Prostate gland (tissue), 2 donors: ENCODE measurements at regions not wholly inside any gene's neighbourhood (a gene's known extent, or its start where the extent isn't known, plus 50 kb on each side); places are given as distances from the start of the nearest gene placed in this dataset.

ENCODE experiments used
- DNase-seq: peaks from one replicate; pipeline ENCODE4 v3.0.0-alpha.2; 2019; ENCODE audit warnings: low spot score
- H3K27ac ChIP-seq, 2 donors: fragments of 200-600 bp; sonication (generic); 2 replicates each; pipeline ENCODE4 v1.5.1; 2017 to 2019
- H3K27me3 ChIP-seq: fragments of 200-600 bp; sonication (generic); replicated peaks from 2 replicates; pipeline ENCODE4 v1.5.1; 2019; ENCODE audit not compliant: insufficient read depth
- H3K36me3 ChIP-seq, 2 donors: fragments of 200-600 bp; sonication (generic); 1 replicate in 1 of 2; 2 replicates in 1 of 2; pipeline versions ENCODE4 v1.5.1 to v1.8.1; 2017 to 2019
- H3K4me1 ChIP-seq: fragments of 200-600 bp; sonication (generic); replicated peaks from 2 replicates; pipeline ENCODE4 v1.5.1; 2019
- H3K4me3 ChIP-seq, 2 donors: fragments of 200-600 bp; sonication (generic); 2 replicates each; pipeline ENCODE4 v1.5.1; 2017 to 2019
- H3K9me3 ChIP-seq: fragments of 200-600 bp; sonication (generic); 2 replicates; pipeline ENCODE4 v1.5.1; 2017
- CTCF ChIP-seq, 4 experiments: fragments of 200-600 bp in 2 of 4; fragments of 450-650 bp in 2 of 4; sonication (generic) in 2 of 4; IDR thresholded peaks; 1 replicate in 3 of 4; 2 replicates in 1 of 4; pipeline ENCODE4 v1.5.1; 2016 to 2019; ENCODE audit warnings: antibody characterized with exemption in 4 of 4, mild to moderate bottlenecking in 2 of 4, moderate library complexity in 2 of 4
- POLR2A ChIP-seq: fragments of 450-650 bp; IDR thresholded peaks from one replicate; pipeline ENCODE4 v1.6.1; 2016; ENCODE audit warnings: antibody characterized with exemption, mild to moderate bottlenecking
- POLR2AphosphoS5 ChIP-seq: sonication (generic); formaldehyde crosslinking; IDR thresholded peaks from one replicate; pipeline ENCODE4 v1.6.1; 2017; ENCODE audit warnings: antibody characterized with exemption
- WGBS: methylation state at CpG from one replicate; pipeline ENCODE4 v1.1.5; 2018; 5-methylcytosine and 5-hydroxymethylcytosine counted together
- intact Hi-C: fragments of 100-400 bp; cut with DNase I; formaldehyde crosslinking; loops from one replicate; pipeline ENCODE4 v1.14.2; 2022

GRCh38 chr9:80131627-80132026 is 559.9 kb downstream of the TLE4 start:
- no peak for DNase-seq
- WGBS: 96% methylated on average over 2 of the region's 2 CpGs
- Histone ChIP-seq H3K9me3 (no peaks in the 10 kb centered on the region), H3K4me1 (no peaks in the 10 kb centered on the region), H3K27ac (no peak overlapping the region), H3K36me3 (no peaks in the 10 kb centered on the region), H3K4me3 (no peak overlapping the region), H3K27me3 (no peaks in the 10 kb centered on the region)
- intact Hi-C loops: no loop called here
- TF ChIP-seq POLR2A (no peak), CTCF (IDR thresholded peaks at IDR 0.05) (no peak), POLR2AphosphoS5 (no peak)

GRCh38 chr9:80127920-80128319 is 556.2 kb downstream of the TLE4 start:
- Histone ChIP-seq H3K9me3 (no peaks in the 10 kb centered on the region), H3K36me3 (no peaks in the 10 kb centered on the region), H3K4me1 (no peaks in the 10 kb centered on the region), H3K4me3 (no peak overlapping the region), H3K27me3 (no peaks in the 10 kb centered on the region), H3K27ac (no peak overlapping the region)
- no peak for DNase-seq
- 84% methylated on average over 6 of the region's 6 CpGs for WGBS
- intact Hi-C loops: no loop called here
- TF ChIP-seq CTCF (IDR thresholded peaks at IDR 0.05) (no peak), POLR2A (no peak), POLR2AphosphoS5 (no peak)

GRCh38 chr9:80125731-80126264 is 554.0 kb downstream of the TLE4 start:
- DNase-seq: no peak
- H3K36me3 ChIP-seq: no peaks in the 10 kb centered on the region
- TF ChIP-seq POLR2A (no peak), CTCF (IDR thresholded peaks at IDR 0.05) (no peak), POLR2AphosphoS5 (no peak)
- H3K27ac ChIP-seq: no peak overlapping the region
- intact Hi-C loops: no loop called here
- 87% methylated on average over 3 of the region's 3 CpGs for WGBS
- no peaks in the 10 kb centered on the region for H3K4me1 ChIP-seq
- H3K9me3 ChIP-seq: no peaks in the 10 kb centered on the region
- H3K27me3 ChIP-seq: no peaks in the 10 kb centered on the region
- H3K4me3 ChIP-seq: no peak overlapping the region

GRCh38 chr9:80117031-80117430 is 545.3 kb downstream of the TLE4 start:
- TF ChIP-seq CTCF (IDR thresholded peaks at IDR 0.05) (no peak), POLR2AphosphoS5 (no peak)

GRCh38 chr9:80114241-80114640 is 542.5 kb downstream of the TLE4 start:
- no peaks in the 10 kb centered on the region for H3K36me3 ChIP-seq
- 93% methylated on average over 2 of the region's 2 CpGs for WGBS
- intact Hi-C loops: no loop called here
- H3K9me3 ChIP-seq: no peaks in the 10 kb centered on the region
- H3K27ac ChIP-seq: no peak overlapping the region
- no peaks in the 10 kb centered on the region for H3K27me3 ChIP-seq
- no peaks in the 10 kb centered on the region for H3K4me1 ChIP-seq
- DNase-seq: no peak
- no peak overlapping the region for H3K4me3 ChIP-seq
- TF ChIP-seq POLR2AphosphoS5 (no peak), CTCF (IDR thresholded peaks at IDR 0.05) (no peak), POLR2A (no peak)

More at GRCh38 chr9:80117031-80117430, 545.3 kb downstream of the TLE4 start:
- H3K4me3 ChIP-seq: no peak overlapping the region
- no peaks in the 10 kb centered on the region for H3K36me3 ChIP-seq
- no peaks in the 10 kb centered on the region for H3K9me3 ChIP-seq
- intact Hi-C loops: no loop called here
- DNase-seq: no peak
- 73% methylated on average over 3 of the region's 3 CpGs for WGBS
- H3K27me3 ChIP-seq: no peaks in the 10 kb centered on the region
- no peak overlapping the region for H3K27ac ChIP-seq
- H3K4me1 ChIP-seq: no peaks in the 10 kb centered on the region
